Progenitor cell of endocrine pancreas (in vitro differentiated cells): ENCODE measurements at regions not wholly inside any gene's neighbourhood (a gene's known extent, or its start where the extent isn't known, plus 50 kb on each side); places are given as distances from the start of the nearest gene placed in this dataset.

Experiments used
- DNase-seq: peaks from one replicate; pipeline ENCODE4 v3.0.0; 2021; ENCODE audit warnings: low spot score; ENCODE audit not compliant: unreplicated experiment
- H3K27ac Mint-ChIP-seq: 2 replicates; pipeline ENCODE4 v1.8.0; 2021; ENCODE audit warnings: mild to moderate bottlenecking, moderate library complexity, mixed read lengths
- H3K27me3 Mint-ChIP-seq: 2 replicates; pipeline ENCODE4 v1.8.0; 2021; ENCODE audit warnings: mixed read lengths
- H3K36me3 Mint-ChIP-seq: 2 replicates; pipeline ENCODE4 v1.8.0; 2022; ENCODE audit warnings: mixed read lengths; ENCODE audit not compliant: insufficient read depth
- H3K4me1 Mint-ChIP-seq: 2 replicates; pipeline ENCODE4 v1.8.0; 2021; ENCODE audit warnings: low read depth, mixed read lengths
- H3K4me3 Mint-ChIP-seq: 2 replicates; pipeline ENCODE4 v1.8.0; 2021; ENCODE audit warnings: low read depth, mild to moderate bottlenecking, moderate library complexity, mixed read lengths
- H3K9me3 Mint-ChIP-seq: 2 replicates; pipeline ENCODE4 v1.8.0; 2021; ENCODE audit warnings: low read depth, mixed read lengths
- CTCF ChIP-seq: fragments of 200-600 bp; sonication (generic); IDR thresholded peaks from one replicate; pipeline ENCODE4 v1.5.0; 2021; ENCODE audit warnings: antibody characterized with exemption, mild to moderate bottlenecking; ENCODE audit not compliant: unreplicated experiment

GRCh38 chr3:159413319-159413718 is 575.3 kb upstream of the IL12A start:
- Mint-ChIP-seq H3K36me3 (no peaks in the 10 kb centered on the region), H3K27me3 (no peaks in the 10 kb centered on the region), H3K4me3 (no peak overlapping the region), H3K4me1 (no peaks in the 10 kb centered on the region), H3K9me3 (peaks cover 19% of the 10 kb centered on the region), H3K27ac (no peak overlapping the region)
- TF ChIP-seq CTCF, result no peak
- no peak for DNase-seq

GRCh38 chr3:159416856-159417255 is 571.8 kb upstream of the IL12A start:
- H3K9me3 Mint-ChIP-seq, result no peaks in the 10 kb centered on the region
- no peak overlapping the region for H3K27ac Mint-ChIP-seq
- no peak overlapping the region for H3K4me3 Mint-ChIP-seq
- no peaks in the 10 kb centered on the region for H3K27me3 Mint-ChIP-seq
- no peaks in the 10 kb centered on the region for H3K36me3 Mint-ChIP-seq
- H3K4me1 Mint-ChIP-seq, result no peaks in the 10 kb centered on the region
- no peak for TF ChIP-seq CTCF
- DNase-seq, result no peak

- Mint-ChIP-seq H3K9me3 (no peaks in the 10 kb centered on the region), H3K27me3 (no peaks in the 10 kb centered on the region), H3K36me3 (no peaks in the 10 kb centered on the region), H3K4me3 (no peak overlapping the region), H3K27ac (no peak overlapping the region), H3K4me1 (no peaks in the 10 kb centered on the region)
- no peak for TF ChIP-seq CTCF
- no peak for DNase-seq
Measured at GRCh38 chr3:159417761-159418160, 570.9 kb upstream of the IL12A start.

GRCh38 chr3:159418571-159419526 is 569.8 kb upstream of the IL12A start:
- Mint-ChIP-seq H3K36me3 (no peaks in the 10 kb centered on the region), H3K4me1 (no peaks in the 10 kb centered on the region), H3K9me3 (no peaks in the 10 kb centered on the region), H3K27me3 (no peaks in the 10 kb centered on the region), H3K4me3 (no peak overlapping the region), H3K27ac (no peak overlapping the region)
- TF ChIP-seq CTCF, result no peak
- no peak for DNase-seq

GRCh38 chr3:159429702-159430101 is 558.9 kb upstream of the IL12A start:
- DNase-seq, result no peak
- Mint-ChIP-seq H3K9me3 (no peaks in the 10 kb centered on the region), H3K27me3 (no peaks in the 10 kb centered on the region), H3K36me3 (no peaks in the 10 kb centered on the region), H3K27ac (no peak overlapping the region), H3K4me3 (no peak overlapping the region), H3K4me1 (no peaks in the 10 kb centered on the region)
- no peak for TF ChIP-seq CTCF
